Astrocyte of the spinal cord (primary cell): ENCODE measurements at regions not wholly inside any gene's neighbourhood (a gene's known extent, or its start where the extent isn't known, plus 50 kb on each side); places are given as distances from the start of the nearest gene placed in this dataset.

Experiments
- DNase-seq: peaks from one replicate; pipeline ENCODE4 v3.0.0; 2011; ENCODE audit warnings: low read depth, low spot score
- H3K4me3 ChIP-seq: 2 replicates; pipeline ENCODE4 v1.5.1; 2011; ENCODE audit warnings: low read depth, mild to moderate bottlenecking, low read length, moderate library complexity
- in situ Hi-C: cut with HindIII; loops from 2 replicates; pipeline ENCODE4 v1.10.0; 2017; ENCODE audit warnings: low sequenced_read_pairs
- TF ChIP-seq, protein P1 (sequence below): IDR thresholded peaks from 2 replicates; pipeline ENCODE4 v1.5.1; 2012; ENCODE audit warnings: low read depth, mild to moderate bottlenecking, low read length, inconsistent platforms

DNA sequence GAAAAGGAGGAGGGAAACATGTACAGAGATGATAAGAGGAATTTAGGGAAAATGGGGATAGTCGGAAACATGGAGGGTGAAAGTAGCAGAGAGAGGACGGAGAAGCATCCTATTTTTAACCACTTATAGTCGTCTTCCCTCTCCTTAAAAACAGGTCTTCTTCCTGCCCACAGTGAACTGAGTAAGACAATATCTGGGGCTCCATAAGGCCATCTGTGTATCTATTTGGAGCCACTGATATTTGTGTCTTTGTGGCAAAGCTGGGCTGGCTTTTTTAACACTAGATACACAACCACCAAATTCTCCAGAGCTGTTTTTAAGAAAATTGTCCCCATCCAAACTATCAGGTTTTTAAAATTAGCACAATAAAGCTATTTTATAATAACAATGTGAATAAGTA is 109.5 kb upstream of the RAP1B start:
- in situ Hi-C loops = no loop called here
- H3K4me3 ChIP-seq = no peak overlapping the region
- TF ChIP-seq, protein P1, sequence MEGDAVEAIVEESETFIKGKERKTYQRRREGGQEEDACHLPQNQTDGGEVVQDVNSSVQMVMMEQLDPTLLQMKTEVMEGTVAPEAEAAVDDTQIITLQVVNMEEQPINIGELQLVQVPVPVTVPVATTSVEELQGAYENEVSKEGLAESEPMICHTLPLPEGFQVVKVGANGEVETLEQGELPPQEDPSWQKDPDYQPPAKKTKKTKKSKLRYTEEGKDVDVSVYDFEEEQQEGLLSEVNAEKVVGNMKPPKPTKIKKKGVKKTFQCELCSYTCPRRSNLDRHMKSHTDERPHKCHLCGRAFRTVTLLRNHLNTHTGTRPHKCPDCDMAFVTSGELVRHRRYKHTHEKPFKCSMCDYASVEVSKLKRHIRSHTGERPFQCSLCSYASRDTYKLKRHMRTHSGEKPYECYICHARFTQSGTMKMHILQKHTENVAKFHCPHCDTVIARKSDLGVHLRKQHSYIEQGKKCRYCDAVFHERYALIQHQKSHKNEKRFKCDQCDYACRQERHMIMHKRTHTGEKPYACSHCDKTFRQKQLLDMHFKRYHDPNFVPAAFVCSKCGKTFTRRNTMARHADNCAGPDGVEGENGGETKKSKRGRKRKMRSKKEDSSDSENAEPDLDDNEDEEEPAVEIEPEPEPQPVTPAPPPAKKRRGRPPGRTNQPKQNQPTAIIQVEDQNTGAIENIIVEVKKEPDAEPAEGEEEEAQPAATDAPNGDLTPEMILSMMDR = no peak
- DNase-seq = no peak

DNA sequence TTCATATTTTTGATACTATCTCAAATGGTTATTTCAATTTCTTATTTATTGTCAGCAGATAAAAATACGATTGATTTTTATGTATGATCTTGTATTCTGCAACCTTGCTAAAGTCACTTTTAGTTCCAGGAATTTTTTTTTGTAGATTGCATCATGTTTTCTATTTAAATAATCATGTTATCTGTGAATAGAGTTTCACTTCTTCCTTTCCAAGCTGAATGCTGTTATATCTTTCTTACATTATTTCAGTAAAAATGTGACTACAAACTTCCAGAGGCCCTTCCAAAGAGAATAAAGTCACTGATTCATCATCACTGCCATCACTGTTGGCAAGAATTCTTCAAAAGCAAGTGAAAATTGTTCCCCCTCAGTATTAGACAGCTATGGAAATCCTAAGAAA is 104.7 kb upstream of the RAP1B start:
- no peak for DNase-seq
- TF ChIP-seq, protein P1 = no peak
- in situ Hi-C loops = no loop called here
- H3K4me3 ChIP-seq = no peak overlapping the region

DNA sequence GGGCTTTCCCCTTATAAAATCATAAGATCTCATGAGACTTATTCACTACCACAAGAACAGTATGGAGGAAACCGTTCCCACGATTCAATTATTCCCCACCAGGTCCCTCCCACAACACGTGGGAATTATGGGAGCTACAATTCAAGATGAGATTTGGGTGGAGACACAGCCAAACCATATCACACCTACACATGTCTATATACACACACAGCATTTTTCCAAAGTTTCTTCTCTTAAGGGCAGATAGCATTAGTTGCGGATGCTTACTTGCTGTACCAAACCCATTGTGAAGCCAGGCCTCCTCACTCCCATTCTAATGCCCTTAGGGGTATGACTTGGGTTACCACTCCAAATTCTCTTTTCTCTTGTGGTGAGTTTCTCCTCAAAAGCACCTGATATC is 104.1 kb upstream of the RAP1B start:
- no peak for DNase-seq
- TF ChIP-seq, protein P1 = no peak
- in situ Hi-C loops = no loop called here
- H3K4me3 ChIP-seq = no peak overlapping the region

DNA sequence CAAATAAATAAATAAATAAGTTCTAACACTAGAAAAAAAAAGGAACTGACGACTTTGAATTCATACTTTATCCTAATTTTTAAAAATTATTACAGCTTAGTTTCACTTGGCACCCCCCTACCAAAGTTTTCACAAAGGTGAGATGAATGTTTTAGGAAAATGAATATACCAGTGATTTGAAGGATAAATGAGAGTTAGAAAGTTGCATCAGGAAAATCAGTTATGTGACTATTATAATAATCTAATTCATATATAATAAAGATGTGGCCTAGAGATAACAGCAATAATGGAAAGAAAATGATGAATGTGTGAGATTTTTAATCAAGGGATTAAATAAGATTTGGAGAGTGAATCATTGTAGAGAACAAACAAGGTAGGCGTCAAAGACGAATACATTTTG is 103.0 kb upstream of the RAP1B start:
- no peak for DNase-seq
- in situ Hi-C loops = no loop called here
- TF ChIP-seq, protein P1 = no peak
- no peak overlapping the region for H3K4me3 ChIP-seq

DNA sequence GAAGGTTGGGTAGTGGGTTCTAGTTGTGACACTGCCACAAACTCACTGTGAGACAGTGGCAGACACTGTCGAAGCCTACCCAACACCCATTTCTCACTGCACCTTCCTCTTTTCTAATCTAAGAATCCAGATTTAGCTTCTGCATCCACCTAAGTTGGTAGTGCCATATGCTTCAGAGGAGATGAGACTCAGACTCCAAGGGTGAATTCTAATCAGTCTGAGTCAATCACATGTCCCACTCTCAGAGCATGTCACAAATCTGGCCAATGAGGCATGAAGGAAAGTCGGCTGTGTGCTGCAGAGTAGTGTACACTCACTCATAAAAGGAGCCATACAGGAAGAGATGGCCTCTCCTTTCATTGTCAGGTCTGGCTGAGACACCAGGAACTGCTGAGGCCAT is 102.1 kb upstream of the RAP1B start:
- TF ChIP-seq, protein P1 = no peak
- DNase-seq = no peak
- in situ Hi-C loops = no loop called here
- no peak overlapping the region for H3K4me3 ChIP-seq

DNA sequence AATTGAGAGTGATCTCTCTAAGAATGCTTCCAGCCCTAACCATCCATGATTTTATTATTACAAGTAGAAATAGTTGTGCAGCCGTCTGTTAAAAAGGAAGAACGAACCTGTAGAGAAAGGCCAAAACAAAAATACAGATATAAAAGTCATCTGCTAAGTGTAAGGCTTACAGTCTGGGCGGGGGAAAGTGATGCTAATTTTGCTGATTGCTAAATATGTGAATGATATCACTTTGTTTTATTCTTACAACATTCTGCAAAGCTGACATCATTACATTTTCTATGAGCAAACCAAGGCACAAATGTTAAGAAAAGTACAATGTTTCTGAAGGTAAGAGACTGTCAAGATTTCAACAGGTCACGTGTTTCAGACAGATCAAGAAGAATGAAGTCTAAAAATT is 101.5 kb upstream of the RAP1B start:
- DNase-seq = no peak
- in situ Hi-C loops = no loop called here
- TF ChIP-seq, protein P1 = no peak
- H3K4me3 ChIP-seq = no peak overlapping the region

DNA sequence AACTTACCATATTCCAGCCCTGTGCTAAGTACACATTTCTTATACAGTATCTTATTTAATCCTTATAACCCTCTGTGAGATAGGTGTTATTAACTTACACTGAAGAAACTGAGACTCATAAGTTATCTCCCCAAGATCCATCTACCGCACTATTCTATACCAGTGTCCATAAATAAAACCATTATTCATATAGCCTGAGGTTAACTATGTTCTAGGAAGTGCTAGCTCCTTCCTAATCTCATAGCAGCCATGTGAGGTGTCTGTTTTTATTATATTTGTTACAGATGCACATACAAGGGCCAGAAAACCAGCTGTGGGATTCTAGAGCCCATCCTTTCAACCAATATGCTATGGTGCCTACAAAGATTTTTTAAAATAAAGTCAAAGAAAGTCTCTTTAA is 100.3 kb upstream of the RAP1B start:
- TF ChIP-seq, protein P1 = no peak
- no peak overlapping the region for H3K4me3 ChIP-seq
- no peak for DNase-seq
- in situ Hi-C loops = no loop called here
